ENCODE measurements at regions not wholly inside any gene's neighbourhood (a gene's known extent, or its start where the extent isn't known, plus 50 kb on each side); places are given as distances from the start of the nearest gene placed in this dataset.

GRCh38 chr1:67618285-67619018, 66.5 kb upstream of the GADD45A start:
- H3K4me1 ChIP-seq (ENCODE audit: control insufficient read depth, insufficient read depth, low read length), result no peaks in the 10 kb centered on the region
- H3K36me3 ChIP-seq (ENCODE audit: control insufficient read depth, insufficient read depth, low read length), result no peaks in the 10 kb centered on the region
- H3K9ac ChIP-seq (ENCODE audit: low read depth, low read length), result no peak overlapping the region
- H3K4me3 ChIP-seq (ENCODE audit: low read depth, low read length), result no peak overlapping the region
- no peak overlapping the region for H3K27ac ChIP-seq (ENCODE audit: low read depth, low read length)
- H3K9me3 ChIP-seq (ENCODE audit: control insufficient read depth, insufficient read depth, low read length), result no peaks in the 10 kb centered on the region
- H3K27me3 ChIP-seq (ENCODE audit: control insufficient read depth, insufficient read depth, low read length), result no peaks in the 10 kb centered on the region

- no peaks in the 10 kb centered on the region for H3K4me1 ChIP-seq (ENCODE audit: control insufficient read depth, insufficient read depth, low read length)
- H3K9me3 ChIP-seq (ENCODE audit: control insufficient read depth, insufficient read depth, low read length), result no peaks in the 10 kb centered on the region
- H3K9ac ChIP-seq (ENCODE audit: low read depth, low read length), result no peak overlapping the region
- no peaks in the 10 kb centered on the region for H3K36me3 ChIP-seq (ENCODE audit: control insufficient read depth, insufficient read depth, low read length)
- H3K4me3 ChIP-seq (ENCODE audit: low read depth, low read length), result no peak overlapping the region
- H3K27me3 ChIP-seq (ENCODE audit: control insufficient read depth, insufficient read depth, low read length), result no peaks in the 10 kb centered on the region
- H3K27ac ChIP-seq (ENCODE audit: low read depth, low read length), result no peak overlapping the region
Measured at GRCh38 chr1:67619080-67619479, 65.9 kb upstream of the GADD45A start.

- H3K27me3 ChIP-seq (ENCODE audit: control insufficient read depth, insufficient read depth, low read length), result no peaks in the 10 kb centered on the region
- H3K9me3 ChIP-seq (ENCODE audit: control insufficient read depth, insufficient read depth, low read length), result no peaks in the 10 kb centered on the region
Measured at GRCh38 chr1:67623906-67624305, 61.1 kb upstream of the GADD45A start.

GRCh38 chr1:67624680-67625079, 60.3 kb upstream of the GADD45A start:
- no peaks in the 10 kb centered on the region for H3K27me3 ChIP-seq (ENCODE audit: control insufficient read depth, insufficient read depth, low read length)
- no peak overlapping the region for H3K27ac ChIP-seq (ENCODE audit: low read depth, low read length)
- no peaks in the 10 kb centered on the region for H3K4me1 ChIP-seq (ENCODE audit: control insufficient read depth, insufficient read depth, low read length)
- no peaks in the 10 kb centered on the region for H3K9me3 ChIP-seq (ENCODE audit: control insufficient read depth, insufficient read depth, low read length)
- no peaks in the 10 kb centered on the region for H3K36me3 ChIP-seq (ENCODE audit: control insufficient read depth, insufficient read depth, low read length)
- no peak overlapping the region for H3K4me3 ChIP-seq (ENCODE audit: low read depth, low read length)
- H3K9ac ChIP-seq (ENCODE audit: low read depth, low read length), result no peak overlapping the region

More at GRCh38 chr1:67623906-67624305, 61.1 kb upstream of the GADD45A start:
- H3K9ac ChIP-seq (ENCODE audit: low read depth, low read length), result no peak overlapping the region
- H3K4me3 ChIP-seq (ENCODE audit: low read depth, low read length), result no peak overlapping the region
- no peak overlapping the region for H3K27ac ChIP-seq (ENCODE audit: low read depth, low read length)
- no peaks in the 10 kb centered on the region for H3K4me1 ChIP-seq (ENCODE audit: control insufficient read depth, insufficient read depth, low read length)
- no peaks in the 10 kb centered on the region for H3K36me3 ChIP-seq (ENCODE audit: control insufficient read depth, insufficient read depth, low read length)

GRCh38 chr1:67626090-67626860, 58.7 kb upstream of the GADD45A start:
- Histone ChIP-seq H3K4me1 (ENCODE audit: control insufficient read depth, insufficient read depth, low read length) (no peaks in the 10 kb centered on the region), H3K4me3 (ENCODE audit: low read depth, low read length) (no peak overlapping the region), H3K27me3 (ENCODE audit: control insufficient read depth, insufficient read depth, low read length) (no peaks in the 10 kb centered on the region), H3K9me3 (ENCODE audit: control insufficient read depth, insufficient read depth, low read length) (no peaks in the 10 kb centered on the region), H3K9ac (ENCODE audit: low read depth, low read length) (no peak overlapping the region), H3K27ac (ENCODE audit: low read depth, low read length) (no peak overlapping the region), H3K36me3 (ENCODE audit: control insufficient read depth, insufficient read depth, low read length) (no peaks in the 10 kb centered on the region)

- Histone ChIP-seq H3K9me3 (ENCODE audit: control insufficient read depth, insufficient read depth, low read length) (no peaks in the 10 kb centered on the region), H3K9ac (ENCODE audit: low read depth, low read length) (no peak overlapping the region), H3K36me3 (ENCODE audit: control insufficient read depth, insufficient read depth, low read length) (no peaks in the 10 kb centered on the region), H3K4me3 (ENCODE audit: low read depth, low read length) (no peak overlapping the region), H3K4me1 (ENCODE audit: control insufficient read depth, insufficient read depth, low read length) (no peaks in the 10 kb centered on the region), H3K27ac (ENCODE audit: low read depth, low read length) (no peak overlapping the region), H3K27me3 (ENCODE audit: control insufficient read depth, insufficient read depth, low read length) (no peaks in the 10 kb centered on the region)
Measured at GRCh38 chr1:67626861-67627235, 58.2 kb upstream of the GADD45A start.

- H3K9me3 ChIP-seq (ENCODE audit: control insufficient read depth, insufficient read depth, low read length), result no peaks in the 10 kb centered on the region
- H3K4me1 ChIP-seq (ENCODE audit: control insufficient read depth, insufficient read depth, low read length), result no peaks in the 10 kb centered on the region
- no peak overlapping the region for H3K4me3 ChIP-seq (ENCODE audit: low read depth, low read length)
- H3K36me3 ChIP-seq (ENCODE audit: control insufficient read depth, insufficient read depth, low read length), result no peaks in the 10 kb centered on the region
- H3K27me3 ChIP-seq (ENCODE audit: control insufficient read depth, insufficient read depth, low read length), result no peaks in the 10 kb centered on the region
- no peak overlapping the region for H3K9ac ChIP-seq (ENCODE audit: low read depth, low read length)
- H3K27ac ChIP-seq (ENCODE audit: low read depth, low read length), result no peak overlapping the region
Measured at GRCh38 chr1:67627336-67627735, 57.7 kb upstream of the GADD45A start.

GRCh38 chr1:67627906-67628305, 57.1 kb upstream of the GADD45A start:
- H3K27me3 ChIP-seq (ENCODE audit: control insufficient read depth, insufficient read depth, low read length), result no peaks in the 10 kb centered on the region
- no peaks in the 10 kb centered on the region for H3K4me1 ChIP-seq (ENCODE audit: control insufficient read depth, insufficient read depth, low read length)
- H3K9me3 ChIP-seq (ENCODE audit: control insufficient read depth, insufficient read depth, low read length), result no peaks in the 10 kb centered on the region
- H3K4me3 ChIP-seq (ENCODE audit: low read depth, low read length), result no peak overlapping the region
- no peak overlapping the region for H3K27ac ChIP-seq (ENCODE audit: low read depth, low read length)
- H3K9ac ChIP-seq (ENCODE audit: low read depth, low read length), result no peak overlapping the region
- H3K36me3 ChIP-seq (ENCODE audit: control insufficient read depth, insufficient read depth, low read length), result no peaks in the 10 kb centered on the region

GRCh38 chr1:67629370-67630075, 55.5 kb upstream of the GADD45A start:
- no peaks in the 10 kb centered on the region for H3K9me3 ChIP-seq (ENCODE audit: control insufficient read depth, insufficient read depth, low read length)
- H3K27ac ChIP-seq (ENCODE audit: low read depth, low read length), result no peak overlapping the region
- H3K4me3 ChIP-seq (ENCODE audit: low read depth, low read length), result no peak overlapping the region
- H3K4me1 ChIP-seq (ENCODE audit: control insufficient read depth, insufficient read depth, low read length), result no peaks in the 10 kb centered on the region
- no peak overlapping the region for H3K9ac ChIP-seq (ENCODE audit: low read depth, low read length)
- no peaks in the 10 kb centered on the region for H3K27me3 ChIP-seq (ENCODE audit: control insufficient read depth, insufficient read depth, low read length)
- H3K36me3 ChIP-seq (ENCODE audit: control insufficient read depth, insufficient read depth, low read length), result no peaks in the 10 kb centered on the region

- no peaks in the 10 kb centered on the region for H3K36me3 ChIP-seq (ENCODE audit: control insufficient read depth, insufficient read depth, low read length)
- H3K9me3 ChIP-seq (ENCODE audit: control insufficient read depth, insufficient read depth, low read length), result no peaks in the 10 kb centered on the region
- no peaks in the 10 kb centered on the region for H3K27me3 ChIP-seq (ENCODE audit: control insufficient read depth, insufficient read depth, low read length)
- no peak overlapping the region for H3K4me3 ChIP-seq (ENCODE audit: low read depth, low read length)
- H3K27ac ChIP-seq (ENCODE audit: low read depth, low read length), result no peak overlapping the region
- no peak overlapping the region for H3K9ac ChIP-seq (ENCODE audit: low read depth, low read length)
- H3K4me1 ChIP-seq (ENCODE audit: control insufficient read depth, insufficient read depth, low read length), result no peaks in the 10 kb centered on the region
Measured at GRCh38 chr1:67630438-67631045, 54.5 kb upstream of the GADD45A start.

All from HUES48 (cell line).